A673 (cell line): ENCODE measurements at regions not wholly inside any gene's neighbourhood (a gene's known extent, or its start where the extent isn't known, plus 50 kb on each side); places are given as distances from the start of the nearest gene placed in this dataset.

ENCODE experiments used
- CTCF ChIP-seq: fragments of 300-800, 200-600 bp; sonication (generic); conservative IDR thresholded peaks from 2 replicates; pipeline ENCODE4 v1.5.1; 2017; ENCODE audit warnings: low read depth, mild to moderate bottlenecking, antibody characterized with exemption, low read length, moderate library complexity, mixed read lengths
- EZH2 ChIP-seq: fragments of 200-600 bp; sonication (generic); IDR thresholded peaks from 2 replicates; pipeline ENCODE4 v1.6.1; 2017; ENCODE audit warnings: borderline replicate concordance, low read depth, mild to moderate bottlenecking, mixed read lengths, antibody characterized with exemption, low read length; ENCODE audit not compliant: poor library complexity, severe bottlenecking

- TF ChIP-seq CTCF: no peak
- TF ChIP-seq EZH2: no peak
Measured at GRCh38 chr2:61707984-61708852, 145.6 kb downstream of the FAM161A start.
